ENCODE measurements at regions not wholly inside any gene's neighbourhood (a gene's known extent, or its start where the extent isn't known, plus 50 kb on each side); places are given as distances from the start of the nearest gene placed in this dataset.

- no peak for TF ChIP-seq CTCF (IDR thresholded peaks at IDR 0.05; ENCODE audit: low read depth, low read length, missing input control)
- TF ChIP-seq REST (IDR thresholded peaks at IDR 0.05): no peak
- no peak for TF ChIP-seq SP1 (IDR thresholded peaks at IDR 0.05)
- TF ChIP-seq ZBTB33 (IDR thresholded peaks at IDR 0.05): no peak
- no peak for TF ChIP-seq FOXA1 (IDR thresholded peaks at IDR 0.05)
- TF ChIP-seq GABPA (IDR thresholded peaks at IDR 0.05 in 1 of 2, conservative IDR thresholded peaks at IDR 0.05 in 1 of 2): no peak
- no peak for TF ChIP-seq ATF3 (IDR thresholded peaks at IDR 0.05)
- no peak for TF ChIP-seq JUND (IDR thresholded peaks at IDR 0.05)
- no peak for TF ChIP-seq MAX (IDR thresholded peaks at IDR 0.05)
- no peak for TF ChIP-seq YY1 (IDR thresholded peaks at IDR 0.05)
- TF ChIP-seq RAD21 (IDR thresholded peaks at IDR 0.05): no peak
- TF ChIP-seq RXRA (IDR thresholded peaks at IDR 0.05): no peak
- no peak for TF ChIP-seq TAF1 (conservative IDR thresholded peaks at IDR 0.05)
Measured at GRCh38 chr17:27076814-27077213, 217.1 kb upstream of the WSB1 start.

Data from liver (tissue), 3 donors.